ENCODE measurements at regions not wholly inside any gene's neighbourhood (a gene's known extent, or its start where the extent isn't known, plus 50 kb on each side); places are given as distances from the start of the nearest gene placed in this dataset.

DNA sequence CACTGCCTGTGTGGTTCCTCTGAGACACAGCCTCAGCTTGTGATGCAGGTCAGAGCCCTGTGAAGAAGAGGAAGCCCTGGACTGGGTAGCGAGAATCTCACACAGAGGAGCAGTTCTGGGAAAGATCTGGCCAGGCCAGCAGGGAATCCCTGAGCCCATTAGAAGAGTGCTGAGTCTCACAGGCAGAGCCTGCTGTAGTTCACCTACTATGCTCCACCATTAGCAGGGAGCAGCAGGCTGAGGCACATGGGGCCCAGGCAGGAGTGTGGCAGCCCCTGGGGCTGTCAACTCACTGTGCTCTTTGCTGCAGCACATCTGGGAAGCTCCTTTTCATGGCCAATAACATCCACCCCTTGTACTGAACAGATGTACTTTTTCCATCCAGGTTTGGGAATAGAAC, 146.8 kb upstream of the B3GAT2 start:
- TF ChIP-seq, protein P1, sequence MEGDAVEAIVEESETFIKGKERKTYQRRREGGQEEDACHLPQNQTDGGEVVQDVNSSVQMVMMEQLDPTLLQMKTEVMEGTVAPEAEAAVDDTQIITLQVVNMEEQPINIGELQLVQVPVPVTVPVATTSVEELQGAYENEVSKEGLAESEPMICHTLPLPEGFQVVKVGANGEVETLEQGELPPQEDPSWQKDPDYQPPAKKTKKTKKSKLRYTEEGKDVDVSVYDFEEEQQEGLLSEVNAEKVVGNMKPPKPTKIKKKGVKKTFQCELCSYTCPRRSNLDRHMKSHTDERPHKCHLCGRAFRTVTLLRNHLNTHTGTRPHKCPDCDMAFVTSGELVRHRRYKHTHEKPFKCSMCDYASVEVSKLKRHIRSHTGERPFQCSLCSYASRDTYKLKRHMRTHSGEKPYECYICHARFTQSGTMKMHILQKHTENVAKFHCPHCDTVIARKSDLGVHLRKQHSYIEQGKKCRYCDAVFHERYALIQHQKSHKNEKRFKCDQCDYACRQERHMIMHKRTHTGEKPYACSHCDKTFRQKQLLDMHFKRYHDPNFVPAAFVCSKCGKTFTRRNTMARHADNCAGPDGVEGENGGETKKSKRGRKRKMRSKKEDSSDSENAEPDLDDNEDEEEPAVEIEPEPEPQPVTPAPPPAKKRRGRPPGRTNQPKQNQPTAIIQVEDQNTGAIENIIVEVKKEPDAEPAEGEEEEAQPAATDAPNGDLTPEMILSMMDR (conservative IDR thresholded peaks at IDR 0.05; ENCODE audit: low read depth, low read length): no peak
- no peak for TF ChIP-seq EZH2phosphoT487 (IDR thresholded peaks at IDR 0.05; ENCODE audit: borderline replicate concordance, low read length)
- no peak for TF ChIP-seq EZH2 (IDR thresholded peaks at IDR 0.05; ENCODE audit: low read length, unreplicated experiment)
